Ovary (tissue), 3 donors: ENCODE measurements at regions not wholly inside any gene's neighbourhood (a gene's known extent, or its start where the extent isn't known, plus 50 kb on each side); places are given as distances from the start of the nearest gene placed in this dataset.

Source experiments
- EP300 ChIP-seq: sonication (generic); formaldehyde crosslinking; IDR thresholded peaks from one replicate; pipeline ENCODE4 v1.6.1; 2017; ENCODE audit warnings: antibody characterized with exemption
- POLR2A ChIP-seq: fragments of 450-650 bp; IDR thresholded peaks from one replicate; pipeline ENCODE4 v1.6.1; 2017; ENCODE audit warnings: antibody characterized with exemption, mild to moderate bottlenecking, moderate library complexity
- TF ChIP-seq, protein P1 (sequence below), 3 donors: fragments of 450-650 bp in 2 of 3; fragments of 200-600 bp in 1 of 3; IDR thresholded peaks; one replicate each; pipeline versions ENCODE4 v1.5.1 to v1.8.0; 2016 to 2022; ENCODE audit warnings: antibody characterized with exemption in 3 of 3, mild to moderate bottlenecking in 1 of 3
- donor health status: DM: no; HTN: no; CAD: no.

DNA sequence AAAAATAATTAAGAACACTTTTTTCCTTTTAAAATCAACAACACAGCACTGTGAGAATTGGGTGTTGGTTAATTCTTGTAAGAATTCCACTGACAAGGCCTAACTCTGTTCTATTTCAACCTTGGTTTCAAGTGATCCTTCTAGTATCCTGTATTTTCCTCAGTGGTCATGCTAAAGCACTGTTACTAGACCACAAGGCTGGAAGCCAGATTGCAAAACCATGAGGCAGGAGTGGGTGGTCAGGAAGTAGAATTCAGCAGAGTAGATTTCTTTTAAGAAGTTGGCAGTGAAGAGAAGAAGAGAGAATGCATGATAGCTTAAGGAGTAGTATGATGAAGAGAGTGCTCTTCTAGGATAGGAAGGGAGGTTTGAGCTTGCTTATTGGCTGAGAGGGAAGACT is 71.6 kb upstream of the LEF1 start:
- TF ChIP-seq, protein P1, sequence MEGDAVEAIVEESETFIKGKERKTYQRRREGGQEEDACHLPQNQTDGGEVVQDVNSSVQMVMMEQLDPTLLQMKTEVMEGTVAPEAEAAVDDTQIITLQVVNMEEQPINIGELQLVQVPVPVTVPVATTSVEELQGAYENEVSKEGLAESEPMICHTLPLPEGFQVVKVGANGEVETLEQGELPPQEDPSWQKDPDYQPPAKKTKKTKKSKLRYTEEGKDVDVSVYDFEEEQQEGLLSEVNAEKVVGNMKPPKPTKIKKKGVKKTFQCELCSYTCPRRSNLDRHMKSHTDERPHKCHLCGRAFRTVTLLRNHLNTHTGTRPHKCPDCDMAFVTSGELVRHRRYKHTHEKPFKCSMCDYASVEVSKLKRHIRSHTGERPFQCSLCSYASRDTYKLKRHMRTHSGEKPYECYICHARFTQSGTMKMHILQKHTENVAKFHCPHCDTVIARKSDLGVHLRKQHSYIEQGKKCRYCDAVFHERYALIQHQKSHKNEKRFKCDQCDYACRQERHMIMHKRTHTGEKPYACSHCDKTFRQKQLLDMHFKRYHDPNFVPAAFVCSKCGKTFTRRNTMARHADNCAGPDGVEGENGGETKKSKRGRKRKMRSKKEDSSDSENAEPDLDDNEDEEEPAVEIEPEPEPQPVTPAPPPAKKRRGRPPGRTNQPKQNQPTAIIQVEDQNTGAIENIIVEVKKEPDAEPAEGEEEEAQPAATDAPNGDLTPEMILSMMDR (IDR thresholded peaks at IDR 0.05), result no peak
- TF ChIP-seq POLR2A (no peak), EP300 (no peak)
